ENCODE measurements at regions not wholly inside any gene's neighbourhood (a gene's known extent, or its start where the extent isn't known, plus 50 kb on each side); places are given as distances from the start of the nearest gene placed in this dataset.

- TF ChIP-seq CTCF (conservative IDR thresholded peaks at IDR 0.05) (no peak), EZH2 (IDR thresholded peaks at IDR 0.05; ENCODE audit: low read depth) (no peak)
Observed at GRCh38 chr12:85603556-85603955, 232.7 kb downstream of the RASSF9 start.

Data from PC-9 (cell line).